CD4-positive, alpha-beta T cell treated with Interleukin-15 for 4 hours (primary cell): ENCODE measurements at regions not wholly inside any gene's neighbourhood (a gene's known extent, or its start where the extent isn't known, plus 50 kb on each side); places are given as distances from the start of the nearest gene placed in this dataset.
"Not testable (repeated sequence)": the region's sequence is repeated elsewhere in the genome, so short reads cannot be mapped to it uniquely, and the experiment has no call there.

Source experiments
- DNase-seq: peaks from one replicate; pipeline ENCODE4 v3.0.0-alpha.2; 2020; ENCODE audit warnings: low spot score

- no peak for DNase-seq
These were observed 138.3 kb downstream of the PCDH18 start for GRCh38 chr4:137394018-137394417.

- no peak for DNase-seq
These were observed 139.2 kb downstream of the PCDH18 start for GRCh38 chr4:137393044-137393443.

- no peak for DNase-seq
These were observed 141.6 kb downstream of the PCDH18 start for GRCh38 chr4:137390707-137391106.

- no peak for DNase-seq
These were observed 142.3 kb downstream of the PCDH18 start for GRCh38 chr4:137389911-137390520.

- no peak for DNase-seq
These were observed 144.4 kb downstream of the PCDH18 start for GRCh38 chr4:137387924-137388323.

- DNase-seq: no peak
These were observed 147.8 kb downstream of the PCDH18 start for GRCh38 chr4:137384476-137384875.

GRCh38 chr4:137378821-137379220 is 153.5 kb downstream of the PCDH18 start:
- no peak for DNase-seq

- DNase-seq: no peak
These were observed 153.9 kb downstream of the PCDH18 start for GRCh38 chr4:137378393-137378792.

GRCh38 chr4:137376312-137376711 is 156.0 kb downstream of the PCDH18 start:
- no peak for DNase-seq

GRCh38 chr4:137375111-137375850 is 157.0 kb downstream of the PCDH18 start:
- DNase-seq: no peak

- no peak for DNase-seq
These were observed 161.6 kb downstream of the PCDH18 start for GRCh38 chr4:137370679-137371078.

GRCh38 chr4:137370206-137370633 is 162.1 kb downstream of the PCDH18 start:
- DNase-seq: no peak

- no peak for DNase-seq
These were observed 164.7 kb downstream of the PCDH18 start for GRCh38 chr4:137367620-137368019.

GRCh38 chr4:137363496-137363895 is 168.8 kb downstream of the PCDH18 start:
- DNase-seq: no peak

GRCh38 chr4:137361756-137362470 is 170.4 kb downstream of the PCDH18 start:
- DNase-seq: no peak

GRCh38 chr4:137360761-137361160 is 171.5 kb downstream of the PCDH18 start:
- no peak for DNase-seq

GRCh38 chr4:137359691-137360315 is 172.5 kb downstream of the PCDH18 start:
- no peak for DNase-seq

GRCh38 chr4:137354562-137354961 is 177.7 kb downstream of the PCDH18 start:
- DNase-seq: not testable (repeated sequence)

GRCh38 chr4:137347371-137347770 is 184.9 kb downstream of the PCDH18 start:
- no peak for DNase-seq

GRCh38 chr4:137345597-137345996 is 186.7 kb downstream of the PCDH18 start:
- no peak for DNase-seq

- no peak for DNase-seq
These were observed 189.1 kb downstream of the PCDH18 start for GRCh38 chr4:137343221-137343620.

- DNase-seq: no peak
These were observed 199.3 kb downstream of the PCDH18 start for GRCh38 chr4:137333031-137333430.

- no peak for DNase-seq
These were observed 220.0 kb downstream of the PCDH18 start for GRCh38 chr4:137312257-137312656.
